GM23338 (cell line): ENCODE measurements at regions not wholly inside any gene's neighbourhood (a gene's known extent, or its start where the extent isn't known, plus 50 kb on each side); places are given as distances from the start of the nearest gene placed in this dataset.

Experiments used
- ATAC-seq: fragments of 200-7000 bp; cut with Tn5 transposase; 3 replicates; pipeline ENCODE4 v1.9.1; 2020
- DNase-seq: peaks from one replicate; pipeline ENCODE4 v3.0.0-alpha.2; 2015; ENCODE audit warnings: low spot score
- H2AFZ ChIP-seq: fragments of 200-600 bp; sonication (generic); 2 replicates; pipeline ENCODE4 v1.8.0; 2016; ENCODE audit warnings: antibody characterized with exemption, mild to moderate bottlenecking, moderate library complexity
- H3F3A ChIP-seq: fragments of 200-600 bp; sonication (generic); replicated peaks from 2 replicates; pipeline ENCODE4 v1.8.0; 2017; ENCODE audit warnings: antibody characterized with exemption, mixed run types, low read depth
- H3K27ac ChIP-seq: fragments of 200-600 bp; sonication (generic); 2 replicates; pipeline ENCODE4 v1.6.1; 2016; ENCODE audit warnings: low read depth
- H3K27me3 ChIP-seq: fragments of 200-600 bp; sonication (generic); 2 replicates; pipeline ENCODE4 v1.8.0; 2016; ENCODE audit warnings: mild to moderate bottlenecking, mixed run types, moderate library complexity; ENCODE audit not compliant: insufficient read depth
- H3K36me3 ChIP-seq: fragments of 200-600 bp; sonication (generic); 2 replicates; pipeline ENCODE4 v1.8.0; 2016; ENCODE audit warnings: mild to moderate bottlenecking; ENCODE audit not compliant: insufficient read depth
- H3K4me1 ChIP-seq: fragments of 200-600 bp; sonication (generic); 2 replicates; pipeline ENCODE4 v1.8.0; 2016; ENCODE audit warnings: mild to moderate bottlenecking, moderate library complexity; ENCODE audit not compliant: insufficient read depth
- H3K4me2 ChIP-seq: fragments of 200-600 bp; sonication (generic); 2 replicates; pipeline ENCODE4 v1.7.1; 2017; ENCODE audit warnings: mixed run types
- H3K4me3 ChIP-seq: fragments of 200-600 bp; sonication (generic); 2 replicates; pipeline ENCODE4 v1.6.1; 2016; ENCODE audit warnings: mixed run types
- H3K79me2 ChIP-seq: fragments of 200-600 bp; sonication (generic); replicated peaks from 2 replicates; pipeline ENCODE4 v1.8.0; 2017; ENCODE audit warnings: mild to moderate bottlenecking; ENCODE audit not compliant: insufficient read depth
- H3K9me2 ChIP-seq: fragments of 200-600 bp; sonication (generic); 2 replicates; pipeline ENCODE4 v1.8.0; 2017; ENCODE audit not compliant: insufficient read depth
- H4K20me1 ChIP-seq: fragments of 200-600 bp; sonication (generic); replicated peaks from 2 replicates; pipeline ENCODE4 v1.8.0; 2017; ENCODE audit warnings: mild to moderate bottlenecking; ENCODE audit not compliant: insufficient read depth
- H3K27ac Mint-ChIP-seq: 2 replicates; pipeline ENCODE4 v1.8.0; 2020; ENCODE audit warnings: inconsistent platforms, mild to moderate bottlenecking, moderate library complexity, mixed read lengths
- H3K27me3 Mint-ChIP-seq: 3 replicates; pipeline ENCODE4 v1.8.0; 2022; ENCODE audit warnings: low read depth, mild to moderate bottlenecking, moderate library complexity, mixed read lengths, inconsistent platforms; ENCODE audit not compliant: insufficient read depth, poor library complexity
- H3K36me3 Mint-ChIP-seq: 3 replicates; pipeline ENCODE4 v1.8.0; 2021; ENCODE audit warnings: low read depth, mild to moderate bottlenecking, inconsistent platforms, moderate library complexity, mixed read lengths
- H3K4me1 Mint-ChIP-seq: 3 replicates; pipeline ENCODE4 v1.8.0; 2020; ENCODE audit warnings: mild to moderate bottlenecking, inconsistent platforms, mixed read lengths
- H3K4me3 Mint-ChIP-seq: 3 replicates; pipeline ENCODE4 v1.8.0; 2021; ENCODE audit warnings: moderate library complexity, mild to moderate bottlenecking, inconsistent platforms, mixed read lengths
- H3K9me3 Mint-ChIP-seq: 3 replicates; pipeline ENCODE4 v1.8.0; 2020; ENCODE audit warnings: moderate library complexity, mild to moderate bottlenecking, inconsistent platforms, mixed read lengths
- CREB1 ChIP-seq: fragments of 250-450 bp; sonication (Bioruptor Pico); IDR thresholded peaks from 2 replicates; pipeline ENCODE4 v1.5.0; 2020; ENCODE audit warnings: low read depth, mild to moderate bottlenecking, moderate library complexity
- EZH2 ChIP-seq: fragments of 200-600 bp; sonication (generic); IDR thresholded peaks from one replicate; pipeline ENCODE4 v1.8.0; 2017; ENCODE audit warnings: antibody characterized with exemption, mild to moderate bottlenecking, low read depth; ENCODE audit not compliant: unreplicated experiment
- EZH2phosphoT487 ChIP-seq: fragments of 200-600 bp; sonication (generic); IDR thresholded peaks from one replicate; pipeline ENCODE4 v1.8.1; 2018; ENCODE audit warnings: antibody characterized with exemption; ENCODE audit not compliant: unreplicated experiment
- JUNB ChIP-seq: IDR thresholded peaks from one replicate; pipeline ENCODE4 v1.6.1; 2016; ENCODE audit warnings: antibody characterized with exemption; ENCODE audit not compliant: unreplicated experiment
- POLR2AphosphoS5 ChIP-seq: IDR thresholded peaks from 2 replicates; pipeline ENCODE4 v1.6.1; 2016; ENCODE audit warnings: antibody characterized with exemption, low read depth
- STAT1 ChIP-seq: IDR thresholded peaks from one replicate; pipeline ENCODE4 v1.6.1; 2016; ENCODE audit warnings: antibody characterized with exemption; ENCODE audit not compliant: unreplicated experiment
- ZNF114 ChIP-seq: fragments of 250-450 bp; sonication (Bioruptor Pico); IDR thresholded peaks from 2 replicates; pipeline ENCODE4 v1.5.0; 2020; ENCODE audit warnings: mild to moderate bottlenecking, moderate library complexity
- ZNF331 ChIP-seq: fragments of 250-450 bp; sonication (Bioruptor Pico); IDR thresholded peaks from 2 replicates; pipeline ENCODE4 v1.5.0; 2020; ENCODE audit warnings: low read depth, mild to moderate bottlenecking, moderate library complexity
- TF ChIP-seq, protein P1 (sequence below): IDR thresholded peaks from 2 replicates; pipeline ENCODE4 v1.6.1; 2016; ENCODE audit warnings: antibody characterized with exemption
- TF ChIP-seq, protein P2 (sequence below): fragments of 250-450 bp; sonication (Bioruptor Pico); IDR thresholded peaks from 2 replicates; pipeline ENCODE4 v1.5.0; 2020; ENCODE audit warnings: mild to moderate bottlenecking, moderate library complexity
- TF ChIP-seq, protein P3 (sequence below): IDR thresholded peaks from one replicate; pipeline ENCODE4 v1.6.1; 2018; ENCODE audit warnings: antibody characterized with exemption; ENCODE audit not compliant: unreplicated experiment

DNA sequence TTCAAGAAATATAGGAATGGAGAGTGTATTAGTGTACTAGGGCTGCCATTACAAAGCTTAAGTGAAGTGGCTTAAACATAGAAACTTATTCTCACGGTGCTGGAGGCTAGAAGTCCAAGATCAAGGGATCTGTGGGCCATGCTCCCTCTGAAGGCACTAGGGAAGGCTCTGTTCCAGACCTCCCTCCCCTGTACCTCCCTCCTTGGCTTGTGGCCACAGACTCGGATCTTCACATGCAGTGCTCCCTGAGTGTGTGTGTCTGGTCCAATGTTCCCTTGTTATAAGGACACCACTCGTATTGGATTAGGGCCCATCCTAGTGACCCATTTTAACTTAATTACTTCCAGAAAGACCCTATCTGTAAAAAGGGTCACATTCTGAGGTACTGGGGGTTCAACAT, 225.6 kb downstream of the VRK1 start (continued):
- TF ChIP-seq STAT1, result no peak
- no peak for TF ChIP-seq ZNF114 (CRISPR knock-in tag)
- no peak for TF ChIP-seq POLR2AphosphoS5
- TF ChIP-seq EZH2phosphoT487, result no peak
- TF ChIP-seq CREB1 (CRISPR knock-in tag), result no peak
- no peak for TF ChIP-seq EZH2
- TF ChIP-seq, protein P1, sequence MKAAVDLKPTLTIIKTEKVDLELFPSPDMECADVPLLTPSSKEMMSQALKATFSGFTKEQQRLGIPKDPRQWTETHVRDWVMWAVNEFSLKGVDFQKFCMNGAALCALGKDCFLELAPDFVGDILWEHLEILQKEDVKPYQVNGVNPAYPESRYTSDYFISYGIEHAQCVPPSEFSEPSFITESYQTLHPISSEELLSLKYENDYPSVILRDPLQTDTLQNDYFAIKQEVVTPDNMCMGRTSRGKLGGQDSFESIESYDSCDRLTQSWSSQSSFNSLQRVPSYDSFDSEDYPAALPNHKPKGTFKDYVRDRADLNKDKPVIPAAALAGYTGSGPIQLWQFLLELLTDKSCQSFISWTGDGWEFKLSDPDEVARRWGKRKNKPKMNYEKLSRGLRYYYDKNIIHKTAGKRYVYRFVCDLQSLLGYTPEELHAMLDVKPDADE, result no peak

DNA sequence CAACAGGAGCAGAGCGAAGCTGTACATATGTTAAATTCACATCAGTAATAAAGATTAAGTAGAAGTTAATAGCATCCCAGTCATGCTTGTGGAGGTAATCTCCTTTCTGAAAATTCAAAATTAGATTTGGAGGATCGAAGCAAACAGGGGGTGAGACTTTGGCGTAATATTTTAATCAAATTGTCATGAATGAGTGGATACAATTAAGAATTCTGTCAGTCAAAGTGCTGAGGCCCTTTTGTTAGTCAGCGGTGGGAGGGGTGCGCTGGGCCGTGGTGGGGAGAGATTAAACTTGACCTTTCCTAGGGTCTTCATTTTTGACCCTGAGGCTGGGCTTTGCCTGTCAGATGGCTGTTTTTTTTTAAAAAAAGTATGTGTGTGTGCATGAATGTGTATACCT, 226.7 kb downstream of the VRK1 start:
- Mint-ChIP-seq H3K4me1 (peaks cover 63% of the 10 kb centered on the region), H3K36me3 (no peaks in the 10 kb centered on the region), H3K27ac (0 out of 2 replicates have a peak overlapping the region, but pooled peaks have one; percentile 6), H3K4me3 (peak overlapping the region; percentile 15; the same call in 1 of the 3 replicates), H3K27me3 (peaks cover 12% of the 10 kb centered on the region), H3K9me3 (no peaks in the 10 kb centered on the region)
- no peaks in the 10 kb centered on the region for H4K20me1 ChIP-seq
- peaks cover 4% of the 10 kb centered on the region; the same call in 1 of the 2 replicates for H3K9me2 ChIP-seq
- no peak overlapping the region for H2AFZ ChIP-seq
- H3F3A ChIP-seq, result no peaks in the 10 kb centered on the region
- H3K27me3 ChIP-seq, result no peaks in the 10 kb centered on the region
- H3K79me2 ChIP-seq, result no peaks in the 10 kb centered on the region
- peaks cover 58% of the 10 kb centered on the region for H3K4me1 ChIP-seq
- H3K4me2 ChIP-seq, result peak overlapping the region; percentile 75
- H3K27ac ChIP-seq, result no peak overlapping the region
- ATAC-seq (no peak), DNase-seq (no peak)
- H3K36me3 ChIP-seq, result no peaks in the 10 kb centered on the region
- H3K4me3 ChIP-seq, result no peak overlapping the region
- TF ChIP-seq, protein P2, sequence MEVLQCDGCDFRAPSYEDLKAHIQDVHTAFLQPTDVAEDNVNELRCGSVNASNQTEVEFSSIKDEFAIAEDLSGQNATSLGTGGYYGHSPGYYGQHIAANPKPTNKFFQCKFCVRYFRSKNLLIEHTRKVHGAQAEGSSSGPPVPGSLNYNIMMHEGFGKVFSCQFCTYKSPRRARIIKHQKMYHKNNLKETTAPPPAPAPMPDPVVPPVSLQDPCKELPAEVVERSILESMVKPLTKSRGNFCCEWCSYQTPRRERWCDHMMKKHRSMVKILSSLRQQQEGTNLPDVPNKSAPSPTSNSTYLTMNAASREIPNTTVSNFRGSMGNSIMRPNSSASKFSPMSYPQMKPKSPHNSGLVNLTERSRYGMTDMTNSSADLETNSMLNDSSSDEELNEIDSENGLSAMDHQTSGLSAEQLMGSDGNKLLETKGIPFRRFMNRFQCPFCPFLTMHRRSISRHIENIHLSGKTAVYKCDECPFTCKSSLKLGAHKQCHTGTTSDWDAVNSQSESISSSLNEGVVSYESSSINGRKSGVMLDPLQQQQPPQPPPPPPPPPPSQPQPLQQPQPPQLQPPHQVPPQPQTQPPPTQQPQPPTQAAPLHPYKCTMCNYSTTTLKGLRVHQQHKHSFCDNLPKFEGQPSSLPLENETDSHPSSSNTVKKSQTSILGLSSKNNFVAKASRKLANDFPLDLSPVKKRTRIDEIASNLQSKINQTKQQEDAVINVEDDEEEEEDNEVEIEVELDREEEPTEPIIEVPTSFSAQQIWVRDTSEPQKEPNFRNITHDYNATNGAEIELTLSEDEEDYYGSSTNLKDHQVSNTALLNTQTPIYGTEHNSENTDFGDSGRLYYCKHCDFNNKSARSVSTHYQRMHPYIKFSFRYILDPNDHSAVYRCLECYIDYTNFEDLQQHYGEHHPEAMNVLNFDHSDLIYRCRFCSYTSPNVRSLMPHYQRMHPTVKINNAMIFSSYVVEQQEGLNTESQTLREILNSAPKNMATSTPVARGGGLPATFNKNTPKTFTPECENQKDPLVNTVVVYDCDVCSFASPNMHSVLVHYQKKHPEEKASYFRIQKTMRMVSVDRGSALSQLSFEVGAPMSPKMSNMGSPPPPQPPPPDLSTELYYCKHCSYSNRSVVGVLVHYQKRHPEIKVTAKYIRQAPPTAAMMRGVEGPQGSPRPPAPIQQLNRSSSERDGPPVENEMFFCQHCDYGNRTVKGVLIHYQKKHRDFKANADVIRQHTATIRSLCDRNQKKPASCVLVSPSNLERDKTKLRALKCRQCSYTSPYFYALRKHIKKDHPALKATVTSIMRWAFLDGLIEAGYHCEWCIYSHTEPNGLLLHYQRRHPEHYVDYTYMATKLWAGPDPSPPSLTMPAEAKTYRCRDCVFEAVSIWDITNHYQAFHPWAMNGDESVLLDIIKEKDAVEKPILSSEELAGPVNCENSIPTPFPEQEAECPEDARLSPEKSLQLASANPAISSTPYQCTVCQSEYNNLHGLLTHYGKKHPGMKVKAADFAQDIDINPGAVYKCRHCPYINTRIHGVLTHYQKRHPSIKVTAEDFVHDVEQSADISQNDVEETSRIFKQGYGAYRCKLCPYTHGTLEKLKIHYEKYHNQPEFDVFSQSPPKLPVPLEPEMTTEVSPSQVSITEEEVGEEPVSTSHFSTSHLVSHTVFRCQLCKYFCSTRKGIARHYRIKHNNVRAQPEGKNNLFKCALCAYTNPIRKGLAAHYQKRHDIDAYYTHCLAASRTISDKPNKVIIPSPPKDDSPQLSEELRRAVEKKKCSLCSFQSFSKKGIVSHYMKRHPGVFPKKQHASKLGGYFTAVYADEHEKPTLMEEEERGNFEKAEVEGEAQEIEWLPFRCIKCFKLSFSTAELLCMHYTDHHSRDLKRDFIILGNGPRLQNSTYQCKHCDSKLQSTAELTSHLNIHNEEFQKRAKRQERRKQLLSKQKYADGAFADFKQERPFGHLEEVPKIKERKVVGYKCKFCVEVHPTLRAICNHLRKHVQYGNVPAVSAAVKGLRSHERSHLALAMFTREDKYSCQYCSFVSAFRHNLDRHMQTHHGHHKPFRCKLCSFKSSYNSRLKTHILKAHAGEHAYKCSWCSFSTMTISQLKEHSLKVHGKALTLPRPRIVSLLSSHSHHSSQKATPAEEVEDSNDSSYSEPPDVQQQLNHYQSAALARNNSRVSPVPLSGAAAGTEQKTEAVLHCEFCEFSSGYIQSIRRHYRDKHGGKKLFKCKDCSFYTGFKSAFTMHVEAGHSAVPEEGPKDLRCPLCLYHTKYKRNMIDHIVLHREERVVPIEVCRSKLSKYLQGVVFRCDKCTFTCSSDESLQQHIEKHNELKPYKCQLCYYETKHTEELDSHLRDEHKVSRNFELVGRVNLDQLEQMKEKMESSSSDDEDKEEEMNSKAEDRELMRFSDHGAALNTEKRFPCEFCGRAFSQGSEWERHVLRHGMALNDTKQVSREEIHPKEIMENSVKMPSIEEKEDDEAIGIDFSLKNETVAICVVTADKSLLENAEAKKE (CRISPR knock-in tag), result no peak
- TF ChIP-seq, protein P1, result no peak
- TF ChIP-seq JUNB (no peak), EZH2phosphoT487 (no peak), STAT1 (no peak), EZH2 (no peak), ZNF331 (no peak), CREB1 (CRISPR knock-in tag) (no peak)
- TF ChIP-seq, protein P3, sequence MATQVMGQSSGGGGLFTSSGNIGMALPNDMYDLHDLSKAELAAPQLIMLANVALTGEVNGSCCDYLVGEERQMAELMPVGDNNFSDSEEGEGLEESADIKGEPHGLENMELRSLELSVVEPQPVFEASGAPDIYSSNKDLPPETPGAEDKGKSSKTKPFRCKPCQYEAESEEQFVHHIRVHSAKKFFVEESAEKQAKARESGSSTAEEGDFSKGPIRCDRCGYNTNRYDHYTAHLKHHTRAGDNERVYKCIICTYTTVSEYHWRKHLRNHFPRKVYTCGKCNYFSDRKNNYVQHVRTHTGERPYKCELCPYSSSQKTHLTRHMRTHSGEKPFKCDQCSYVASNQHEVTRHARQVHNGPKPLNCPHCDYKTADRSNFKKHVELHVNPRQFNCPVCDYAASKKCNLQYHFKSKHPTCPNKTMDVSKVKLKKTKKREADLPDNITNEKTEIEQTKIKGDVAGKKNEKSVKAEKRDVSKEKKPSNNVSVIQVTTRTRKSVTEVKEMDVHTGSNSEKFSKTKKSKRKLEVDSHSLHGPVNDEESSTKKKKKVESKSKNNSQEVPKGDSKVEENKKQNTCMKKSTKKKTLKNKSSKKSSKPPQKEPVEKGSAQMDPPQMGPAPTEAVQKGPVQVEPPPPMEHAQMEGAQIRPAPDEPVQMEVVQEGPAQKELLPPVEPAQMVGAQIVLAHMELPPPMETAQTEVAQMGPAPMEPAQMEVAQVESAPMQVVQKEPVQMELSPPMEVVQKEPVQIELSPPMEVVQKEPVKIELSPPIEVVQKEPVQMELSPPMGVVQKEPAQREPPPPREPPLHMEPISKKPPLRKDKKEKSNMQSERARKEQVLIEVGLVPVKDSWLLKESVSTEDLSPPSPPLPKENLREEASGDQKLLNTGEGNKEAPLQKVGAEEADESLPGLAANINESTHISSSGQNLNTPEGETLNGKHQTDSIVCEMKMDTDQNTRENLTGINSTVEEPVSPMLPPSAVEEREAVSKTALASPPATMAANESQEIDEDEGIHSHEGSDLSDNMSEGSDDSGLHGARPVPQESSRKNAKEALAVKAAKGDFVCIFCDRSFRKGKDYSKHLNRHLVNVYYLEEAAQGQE, result no peak
